ENCODE measurements at regions not wholly inside any gene's neighbourhood (a gene's known extent, or its start where the extent isn't known, plus 50 kb on each side); places are given as distances from the start of the nearest gene placed in this dataset.
A peak's percentile ranks its signal among the peaks of the same experiment; 100 is the strongest.

GRCh38 chr12:66881386-66881785, 202.5 kb upstream of the GRIP1 start:
- intact Hi-C loops (cut with DNase I), result no loop called here
- no peaks in the 10 kb centered on the region for H3K36me3 ChIP-seq
- TF ChIP-seq POLR2A (IDR thresholded peaks at IDR 0.05), result no peak
- TF ChIP-seq, protein P1, sequence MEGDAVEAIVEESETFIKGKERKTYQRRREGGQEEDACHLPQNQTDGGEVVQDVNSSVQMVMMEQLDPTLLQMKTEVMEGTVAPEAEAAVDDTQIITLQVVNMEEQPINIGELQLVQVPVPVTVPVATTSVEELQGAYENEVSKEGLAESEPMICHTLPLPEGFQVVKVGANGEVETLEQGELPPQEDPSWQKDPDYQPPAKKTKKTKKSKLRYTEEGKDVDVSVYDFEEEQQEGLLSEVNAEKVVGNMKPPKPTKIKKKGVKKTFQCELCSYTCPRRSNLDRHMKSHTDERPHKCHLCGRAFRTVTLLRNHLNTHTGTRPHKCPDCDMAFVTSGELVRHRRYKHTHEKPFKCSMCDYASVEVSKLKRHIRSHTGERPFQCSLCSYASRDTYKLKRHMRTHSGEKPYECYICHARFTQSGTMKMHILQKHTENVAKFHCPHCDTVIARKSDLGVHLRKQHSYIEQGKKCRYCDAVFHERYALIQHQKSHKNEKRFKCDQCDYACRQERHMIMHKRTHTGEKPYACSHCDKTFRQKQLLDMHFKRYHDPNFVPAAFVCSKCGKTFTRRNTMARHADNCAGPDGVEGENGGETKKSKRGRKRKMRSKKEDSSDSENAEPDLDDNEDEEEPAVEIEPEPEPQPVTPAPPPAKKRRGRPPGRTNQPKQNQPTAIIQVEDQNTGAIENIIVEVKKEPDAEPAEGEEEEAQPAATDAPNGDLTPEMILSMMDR (IDR thresholded peaks at IDR 0.05), result no peak
- H3K4me1 ChIP-seq, result no peaks in the 10 kb centered on the region
- no peak for DNase-seq
- H3K27ac ChIP-seq, result no peak overlapping the region
- no peaks in the 10 kb centered on the region for H3K9me3 ChIP-seq
- no peak for ATAC-seq
- H3K4me3 ChIP-seq, result no peak overlapping the region
- peaks cover 0 to 8% (median 0%) of the 10 kb centered on the region in 9 donors for H3K27me3 ChIP-seq

GRCh38 chr12:66884091-66884490, 205.2 kb upstream of the GRIP1 start:
- no peaks in the 10 kb centered on the region for H3K36me3 ChIP-seq
- no peaks in the 10 kb centered on the region for H3K9me3 ChIP-seq
- TF ChIP-seq, protein P1 (IDR thresholded peaks at IDR 0.05), result no peak
- no peak for TF ChIP-seq POLR2A (IDR thresholded peaks at IDR 0.05)
- peaks cover 0 to 8% (median 0%) of the 10 kb centered on the region in 9 donors for H3K27me3 ChIP-seq
- intact Hi-C loops (cut with DNase I), result no loop called here
- no peak overlapping the region for H3K4me3 ChIP-seq
- no peak for DNase-seq
- H3K27ac ChIP-seq, result no peak overlapping the region
- H3K4me1 ChIP-seq, result no peaks in the 10 kb centered on the region
- no peak for ATAC-seq
- WGBS, 4 donors, result 61 to 77% (median 74%) methylated on average over 11 of the region's 11 CpGs

GRCh38 chr12:66885115-66885875, 206.4 kb upstream of the GRIP1 start:
- no peak for DNase-seq
- 68 to 79% (median 76%) methylated on average over 13 of the region's 13 CpGs for WGBS, 4 donors
- Histone ChIP-seq H3K36me3 (no peaks in the 10 kb centered on the region), H3K4me1 (no peaks in the 10 kb centered on the region), H3K9me3 (no peaks in the 10 kb centered on the region), H3K27me3 (peaks cover 0 to 8% (median 0%) of the 10 kb centered on the region in 9 donors), H3K4me3 (no peak overlapping the region), H3K27ac (no peak overlapping the region)
- intact Hi-C loops (cut with DNase I), result no loop called here
- no peak for TF ChIP-seq POLR2A (IDR thresholded peaks at IDR 0.05)
- TF ChIP-seq, protein P1 (IDR thresholded peaks at IDR 0.05), result no peak
- no peak for ATAC-seq

GRCh38 chr12:66896797-66897196, 217.9 kb upstream of the GRIP1 start:
- no peak for DNase-seq
- no peak for TF ChIP-seq POLR2A (IDR thresholded peaks at IDR 0.05)
- TF ChIP-seq, protein P1 (IDR thresholded peaks at IDR 0.05), result no peak
- Histone ChIP-seq H3K27me3 (no peaks in the 10 kb centered on the region), H3K9me3 (no peaks in the 10 kb centered on the region), H3K4me3 (no peak overlapping the region), H3K36me3 (no peaks in the 10 kb centered on the region), H3K27ac (no peak overlapping the region), H3K4me1 (peaks cover 0 to 16% (median 0%) of the 10 kb centered on the region in 12 donors)
- ATAC-seq, result peak in 1 of 4 donors; percentile 34
- WGBS, 4 donors, result 69 to 82% (median 77%) methylated on average over 8 of the region's 8 CpGs
- intact Hi-C loops (cut with DNase I), result no loop called here
